ENCODE measurements at regions not wholly inside any gene's neighbourhood (a gene's known extent, or its start where the extent isn't known, plus 50 kb on each side); places are given as distances from the start of the nearest gene placed in this dataset.
"Not testable (repeated sequence)": the region's sequence is repeated elsewhere in the genome, so short reads cannot be mapped to it uniquely, and the experiment has no call there.

- no peak for DNase-seq (ENCODE audit: extremely low read depth in 1 of 2, low read depth in 1 of 2)
These were observed 74.3 kb upstream of the CYRIA start for GRCh38 chr2:16739778-16740581.

GRCh38 chr2:16738361-16739225 lies 73.0 kb upstream of the CYRIA start:
- DNase-seq (ENCODE audit: extremely low read depth in 1 of 2, low read depth in 1 of 2), result no peak

GRCh38 chr2:16737812-16738211 lies 72.2 kb upstream of the CYRIA start:
- no peak for DNase-seq (ENCODE audit: extremely low read depth in 1 of 2, low read depth in 1 of 2)

- DNase-seq (ENCODE audit: extremely low read depth in 1 of 2, low read depth in 1 of 2), result no peak
These were observed 71.0 kb upstream of the CYRIA start for GRCh38 chr2:16736633-16737032.

- DNase-seq (ENCODE audit: extremely low read depth in 1 of 2, low read depth in 1 of 2), result no peak
These were observed 63.7 kb upstream of the CYRIA start for GRCh38 chr2:16729335-16729734.

GRCh38 chr2:16728351-16729136 lies 62.9 kb upstream of the CYRIA start:
- no peak for DNase-seq (ENCODE audit: extremely low read depth in 1 of 2, low read depth in 1 of 2)

GRCh38 chr2:16727849-16728248 lies 62.2 kb upstream of the CYRIA start:
- not testable (repeated sequence) for DNase-seq (ENCODE audit: extremely low read depth in 1 of 2, low read depth in 1 of 2)

- no peak for DNase-seq (ENCODE audit: extremely low read depth in 1 of 2, low read depth in 1 of 2)
These were observed 61.6 kb upstream of the CYRIA start for GRCh38 chr2:16727256-16727655.

GRCh38 chr2:16726577-16726976 lies 60.9 kb upstream of the CYRIA start:
- DNase-seq (ENCODE audit: extremely low read depth in 1 of 2, low read depth in 1 of 2), result no peak

GRCh38 chr2:16726147-16726546 lies 60.5 kb upstream of the CYRIA start:
- no peak for DNase-seq (ENCODE audit: extremely low read depth in 1 of 2, low read depth in 1 of 2)

- DNase-seq (ENCODE audit: extremely low read depth in 1 of 2, low read depth in 1 of 2), result no peak
These were observed 59.9 kb upstream of the CYRIA start for GRCh38 chr2:16725549-16725948.

GRCh38 chr2:16722677-16723076 lies 57.0 kb upstream of the CYRIA start:
- no peak for DNase-seq (ENCODE audit: extremely low read depth in 1 of 2, low read depth in 1 of 2)

- DNase-seq (ENCODE audit: extremely low read depth in 1 of 2, low read depth in 1 of 2), result no peak
These were observed 56.5 kb upstream of the CYRIA start for GRCh38 chr2:16722126-16722525.

GRCh38 chr2:16721529-16721928 lies 55.9 kb upstream of the CYRIA start:
- DNase-seq (ENCODE audit: extremely low read depth in 1 of 2, low read depth in 1 of 2), result not testable (repeated sequence)

- DNase-seq (ENCODE audit: extremely low read depth in 1 of 2, low read depth in 1 of 2), result not testable (repeated sequence)
These were observed 55.1 kb upstream of the CYRIA start for GRCh38 chr2:16720737-16721136.

- no peak for DNase-seq (ENCODE audit: extremely low read depth in 1 of 2, low read depth in 1 of 2)
These were observed 53.8 kb upstream of the CYRIA start for GRCh38 chr2:16719485-16719808.

GRCh38 chr2:16718576-16719484 lies 53.2 kb upstream of the CYRIA start:
- DNase-seq (ENCODE audit: extremely low read depth in 1 of 2, low read depth in 1 of 2), result no peak

GRCh38 chr2:16717477-16717876 lies 51.8 kb upstream of the CYRIA start:
- DNase-seq (ENCODE audit: extremely low read depth in 1 of 2, low read depth in 1 of 2), result no peak

- DNase-seq (ENCODE audit: extremely low read depth in 1 of 2, low read depth in 1 of 2), result no peak
These were observed 51.3 kb upstream of the CYRIA start for GRCh38 chr2:16716944-16717343.

- DNase-seq (ENCODE audit: extremely low read depth in 1 of 2, low read depth in 1 of 2), result no peak
These were observed 50.4 kb upstream of the CYRIA start for GRCh38 chr2:16716024-16716423.

All from activated CD8-positive, alpha-beta memory T cell treated with anti-CD3 and anti-CD28 coated beads for 1 hour (primary cell).